GM20431 (cell line): ENCODE measurements at regions not wholly inside any gene's neighbourhood (a gene's known extent, or its start where the extent isn't known, plus 50 kb on each side); places are given as distances from the start of the nearest gene placed in this dataset.

Experiments used
- in situ Hi-C: fragments of 300-500 bp; cut with MseI, MboI; formaldehyde crosslinking; loops from one replicate; pipeline ENCODE4 v1.15.0; 2020; ENCODE audit warnings: low sequenced_read_pairs; ENCODE audit not compliant: unreplicated experiment

- in situ Hi-C loops = loop anchor here (25.0 kb wide), 2 partner anchors 173 to 348 kb away; partner anchors contain the start of gene ITGA4
Measured at GRCh38 chr2:181114021-181114420, 133.6 kb downstream of the UBE2E3 start.

- in situ Hi-C loops = loop anchor here (25.0 kb wide), 2 partner anchors 171 to 346 kb away; partner anchors contain the start of gene ITGA4
Measured at GRCh38 chr2:181116261-181116660, 135.9 kb downstream of the UBE2E3 start.

GRCh38 chr2:181117206-181117925, 137.0 kb downstream of the UBE2E3 start:
- in situ Hi-C loops = loop anchor here (25.0 kb wide), 2 partner anchors 170 to 345 kb away; partner anchors contain the start of gene ITGA4

- in situ Hi-C loops = loop anchor here (25.0 kb wide), 2 partner anchors 167 to 342 kb away; partner anchors contain the start of gene ITGA4
Measured at GRCh38 chr2:181120625-181121024, 140.2 kb downstream of the UBE2E3 start.

- in situ Hi-C loops = loop anchor here (25.0 kb wide), 2 partner anchors 165 to 340 kb away; partner anchors contain the start of gene ITGA4
Measured at GRCh38 chr2:181121996-181122395, 141.6 kb downstream of the UBE2E3 start.

- in situ Hi-C loops = loop anchor here (25.0 kb wide), 2 partner anchors 165 to 340 kb away; partner anchors contain the start of gene ITGA4
Measured at GRCh38 chr2:181122601-181123000, 142.2 kb downstream of the UBE2E3 start.

- in situ Hi-C loops = loop anchor here (25.0 kb wide), 2 partner anchors 163 to 338 kb away; partner anchors contain the start of gene ITGA4
Measured at GRCh38 chr2:181123798-181124231, 143.4 kb downstream of the UBE2E3 start.

GRCh38 chr2:181124497-181124896, 144.1 kb downstream of the UBE2E3 start:
- in situ Hi-C loops = loop anchor here (25.0 kb wide), 2 partner anchors 163 to 338 kb away; partner anchors contain the start of gene ITGA4

- in situ Hi-C loops = no loop called here
Measured at GRCh38 chr2:181125359-181125758, 145.0 kb downstream of the UBE2E3 start.

GRCh38 chr2:181126311-181126868, 146.0 kb downstream of the UBE2E3 start:
- in situ Hi-C loops = no loop called here

- in situ Hi-C loops = no loop called here
Measured at GRCh38 chr2:181128199-181128598, 147.8 kb downstream of the UBE2E3 start.

- in situ Hi-C loops = no loop called here
Measured at GRCh38 chr2:181129364-181130056, 149.1 kb downstream of the UBE2E3 start.

- in situ Hi-C loops = no loop called here
Measured at GRCh38 chr2:181130686-181131085, 150.3 kb downstream of the UBE2E3 start.

- in situ Hi-C loops = no loop called here
Measured at GRCh38 chr2:181131584-181131983, 151.2 kb downstream of the UBE2E3 start.

GRCh38 chr2:181138816-181139215, 158.4 kb downstream of the UBE2E3 start:
- in situ Hi-C loops = no loop called here

GRCh38 chr2:181139831-181140230, 159.4 kb downstream of the UBE2E3 start:
- in situ Hi-C loops = no loop called here

- in situ Hi-C loops = no loop called here
Measured at GRCh38 chr2:181140414-181140813, 160.0 kb downstream of the UBE2E3 start.

GRCh38 chr2:181140928-181141327, 160.5 kb downstream of the UBE2E3 start:
- in situ Hi-C loops = no loop called here

GRCh38 chr2:181141676-181142075, 161.3 kb downstream of the UBE2E3 start:
- in situ Hi-C loops = no loop called here

GRCh38 chr2:181142514-181142913, 162.1 kb downstream of the UBE2E3 start:
- in situ Hi-C loops = no loop called here
